DMS53 (cell line): ENCODE measurements at regions not wholly inside any gene's neighbourhood (a gene's known extent, or its start where the extent isn't known, plus 50 kb on each side); places are given as distances from the start of the nearest gene placed in this dataset.
"Not testable (repeated sequence)": the region's sequence is repeated elsewhere in the genome, so short reads cannot be mapped to it uniquely, and the experiment has no call there.

Experiments used
- DNase-seq: peaks from one replicate; lab custom pipeline; 2025; lab: John Stamatoyannopoulos, UW

GRCh38 chr3:127440384-127440783 is 150.1 kb downstream of the TPRA1 start:
- DNase-seq, result no peak

- no peak for DNase-seq
Observed at GRCh38 chr3:127439621-127440020, 150.9 kb downstream of the TPRA1 start.

GRCh38 chr3:127438951-127439350 is 151.1 kb upstream of the PRR20G start:
- DNase-seq, result no peak

GRCh38 chr3:127438371-127438770 is 150.5 kb upstream of the PRR20G start:
- no peak for DNase-seq

GRCh38 chr3:127435299-127435698 is 147.5 kb upstream of the PRR20G start:
- DNase-seq, result not testable (repeated sequence)

GRCh38 chr3:127431066-127431465 is 143.2 kb upstream of the PRR20G start:
- no peak for DNase-seq

- no peak for DNase-seq
Observed at GRCh38 chr3:127428344-127428997, 140.6 kb upstream of the PRR20G start.

- DNase-seq, result no peak
Observed at GRCh38 chr3:127427666-127428065, 139.8 kb upstream of the PRR20G start.

GRCh38 chr3:127427156-127427555 is 139.3 kb upstream of the PRR20G start:
- DNase-seq, result no peak

GRCh38 chr3:127426444-127427153 is 138.8 kb upstream of the PRR20G start:
- no peak for DNase-seq

- no peak for DNase-seq
Observed at GRCh38 chr3:127425505-127426443, 137.9 kb upstream of the PRR20G start.

- DNase-seq, result no peak
Observed at GRCh38 chr3:127424766-127425504, 137.1 kb upstream of the PRR20G start.

- DNase-seq, result no peak
Observed at GRCh38 chr3:127423856-127424765, 136.3 kb upstream of the PRR20G start.

- DNase-seq, result no peak
Observed at GRCh38 chr3:127422663-127423375, 135.0 kb upstream of the PRR20G start.

- no peak for DNase-seq
Observed at GRCh38 chr3:127421943-127422662, 134.3 kb upstream of the PRR20G start.

- no peak for DNase-seq
Observed at GRCh38 chr3:127420829-127421228, 133.0 kb upstream of the PRR20G start.

GRCh38 chr3:127419641-127420553 is 132.1 kb upstream of the PRR20G start:
- DNase-seq, result no peak

GRCh38 chr3:127419182-127419581 is 131.3 kb upstream of the PRR20G start:
- DNase-seq, result no peak
